ENCODE measurements at regions not wholly inside any gene's neighbourhood (a gene's known extent, or its start where the extent isn't known, plus 50 kb on each side); places are given as distances from the start of the nearest gene placed in this dataset.
"Not testable (repeated sequence)": the region's sequence is repeated elsewhere in the genome, so short reads cannot be mapped to it uniquely, and the experiment has no call there.

GRCh38 chr20:53734006-53734688, 140.5 kb upstream of the ZNF217 start:
- no peak for DNase-seq (ENCODE audit: extremely low spot score)
- ChIA-PET POLR2A (no interaction called here), CTCF (no interaction called here)
- no peak for TF ChIP-seq FOXK2 (IDR thresholded peaks at IDR 0.05)
- TF ChIP-seq LEF1 (IDR thresholded peaks at IDR 0.05; ENCODE audit: borderline replicate concordance), result no peak
- TF ChIP-seq, protein P1, sequence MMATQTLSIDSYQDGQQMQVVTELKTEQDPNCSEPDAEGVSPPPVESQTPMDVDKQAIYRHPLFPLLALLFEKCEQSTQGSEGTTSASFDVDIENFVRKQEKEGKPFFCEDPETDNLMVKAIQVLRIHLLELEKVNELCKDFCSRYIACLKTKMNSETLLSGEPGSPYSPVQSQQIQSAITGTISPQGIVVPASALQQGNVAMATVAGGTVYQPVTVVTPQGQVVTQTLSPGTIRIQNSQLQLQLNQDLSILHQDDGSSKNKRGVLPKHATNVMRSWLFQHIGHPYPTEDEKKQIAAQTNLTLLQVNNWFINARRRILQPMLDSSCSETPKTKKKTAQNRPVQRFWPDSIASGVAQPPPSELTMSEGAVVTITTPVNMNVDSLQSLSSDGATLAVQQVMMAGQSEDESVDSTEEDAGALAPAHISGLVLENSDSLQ (IDR thresholded peaks at IDR 0.05), result peak; percentile 7; the same call in 1 of the 2 replicates
- no peak for TF ChIP-seq BHLHE40 (IDR thresholded peaks at IDR 0.05; ENCODE audit: borderline replicate concordance)
- TF ChIP-seq ELF4 (IDR thresholded peaks at IDR 0.05), result no peak
- TF ChIP-seq FOXA1 (IDR thresholded peaks at IDR 0.05), result no peak

DNA sequence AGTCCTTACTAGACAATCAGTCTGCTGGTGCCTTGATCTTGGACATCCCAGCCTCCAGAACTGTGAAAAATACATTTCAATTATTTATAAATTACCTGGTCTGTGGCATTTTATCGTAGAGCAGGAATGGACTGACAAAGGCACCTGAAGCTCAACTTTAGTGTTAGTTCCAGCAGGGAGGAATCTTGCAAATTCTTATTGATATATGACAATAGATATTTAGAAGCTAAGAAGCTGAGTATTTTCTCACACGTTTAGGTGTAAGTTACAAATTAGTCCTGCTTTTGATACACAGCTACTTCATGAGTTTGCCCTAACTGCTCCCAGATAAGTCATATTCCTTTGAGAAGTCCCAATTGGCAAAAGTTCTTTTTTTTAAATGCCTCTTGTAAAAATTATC, 138.0 kb upstream of the ZNF217 start:
- CTCF ChIA-PET, result interaction anchor here (0.6 kb wide), 1 partner anchor 1056 kb away, joined by 9 read pairs; no protein-coding TSS in a partner anchor
- TF ChIP-seq ARNT (IDR thresholded peaks at IDR 0.05) (no peak), TARDBP (IDR thresholded peaks at IDR 0.05) (no peak), ELF4 (IDR thresholded peaks at IDR 0.05) (no peak), CTBP1 (IDR thresholded peaks at IDR 0.05; ENCODE audit: borderline replicate concordance) (no peak)
- DNase-seq (ENCODE audit: extremely low spot score), result no peak
- POLR2A ChIA-PET, result no interaction called here

DNA sequence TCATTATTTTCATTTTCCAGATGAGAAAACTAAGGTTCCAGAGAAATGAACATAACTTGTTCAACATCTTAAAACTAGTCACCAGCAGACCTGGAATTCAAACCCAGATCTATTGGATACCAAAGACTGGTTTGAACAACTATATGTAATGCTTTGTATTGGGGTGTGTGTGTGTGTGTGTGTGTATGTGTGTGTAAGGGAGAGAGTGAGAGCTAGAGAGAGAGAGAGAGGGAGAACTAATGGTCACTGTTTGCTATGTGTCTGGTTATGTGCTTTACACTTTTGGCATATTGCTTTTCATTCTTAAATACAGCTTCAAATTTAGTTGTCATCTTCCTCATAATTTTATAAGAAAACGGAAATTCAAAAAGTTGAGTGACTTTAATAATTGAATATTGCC, 134.7 kb upstream of the ZNF217 start:
- TF ChIP-seq FOXM1 (IDR thresholded peaks at IDR 0.05; ENCODE audit: borderline replicate concordance) (no peak), ELF4 (IDR thresholded peaks at IDR 0.05) (no peak), HDGF (IDR thresholded peaks at IDR 0.05; ENCODE audit: borderline replicate concordance) (no peak), LEF1 (IDR thresholded peaks at IDR 0.05; ENCODE audit: borderline replicate concordance) (no peak), TARDBP (IDR thresholded peaks at IDR 0.05) (no peak), L3MBTL2 (conservative IDR thresholded peaks at IDR 0.05) (no peak), NFRKB (IDR thresholded peaks at IDR 0.05) (no peak), ZNF384 (IDR thresholded peaks at IDR 0.05) (no peak), SUZ12 (IDR thresholded peaks at IDR 0.05) (no peak), BHLHE40 (IDR thresholded peaks at IDR 0.05; ENCODE audit: borderline replicate concordance) (no peak), ARNT (IDR thresholded peaks at IDR 0.05) (no peak), CTBP1 (IDR thresholded peaks at IDR 0.05; ENCODE audit: borderline replicate concordance) (no peak), FOXA1 (IDR thresholded peaks at IDR 0.05) (no peak), SP1 (IDR thresholded peaks at IDR 0.05) (no peak), FOXK2 (IDR thresholded peaks at IDR 0.05) (no peak)
- TF ChIP-seq, protein P1 (IDR thresholded peaks at IDR 0.05), result no peak
- ChIA-PET POLR2A (no interaction called here), CTCF (no interaction called here)
- no peak for DNase-seq (ENCODE audit: extremely low spot score)

DNA sequence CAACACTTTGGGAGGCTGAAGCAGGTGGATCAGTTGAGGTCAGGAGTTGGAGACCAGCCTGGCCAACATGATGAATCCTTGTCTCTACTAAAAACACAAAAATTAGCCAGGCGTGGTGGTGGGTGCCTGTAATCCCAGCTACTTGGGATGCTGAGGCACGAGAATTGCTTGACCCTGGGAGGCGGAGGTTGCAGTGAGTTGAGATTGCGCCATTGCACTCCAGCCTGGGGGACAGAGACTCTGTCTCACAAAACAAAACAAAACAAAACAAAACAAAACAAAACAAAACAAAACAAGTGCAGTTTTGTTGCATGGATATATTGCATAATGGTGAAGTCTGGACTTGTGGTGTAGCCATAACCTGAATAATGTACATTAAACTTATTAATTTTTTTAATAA, 133.6 kb upstream of the ZNF217 start:
- CTCF ChIA-PET; POLR2A ChIA-PET; DNase-seq (ENCODE audit: extremely low spot score): not testable (repeated sequence)

- DNase-seq (ENCODE audit: extremely low spot score), result no peak
- no peak for TF ChIP-seq CTBP1 (IDR thresholded peaks at IDR 0.05; ENCODE audit: borderline replicate concordance)
- CTCF ChIA-PET, result no interaction called here
- POLR2A ChIA-PET, result no interaction called here
Observed at GRCh38 chr20:53725575-53725970, 131.9 kb upstream of the ZNF217 start.

DNA sequence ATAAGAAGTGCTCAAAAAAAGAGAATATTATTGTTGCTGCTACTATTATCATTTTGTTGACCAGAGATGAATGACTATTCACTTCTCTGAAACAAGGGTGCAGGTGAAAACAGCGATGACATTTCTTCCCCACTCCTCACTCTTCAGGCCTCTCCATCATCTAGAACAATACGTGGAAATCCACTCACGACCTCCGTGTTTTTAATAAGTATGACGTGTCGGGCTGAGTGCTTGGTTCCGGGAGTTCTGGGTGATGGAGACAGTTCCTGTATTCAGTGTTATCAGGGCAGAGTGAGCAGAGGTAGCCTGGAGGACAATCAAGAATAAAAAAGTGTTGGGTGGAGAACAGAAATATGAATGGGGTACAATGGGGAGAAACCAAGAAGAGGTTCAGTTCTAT, 130.0 kb upstream of the ZNF217 start:
- DNase-seq (ENCODE audit: extremely low spot score), result no peak
- no peak for TF ChIP-seq FOXM1 (IDR thresholded peaks at IDR 0.05; ENCODE audit: borderline replicate concordance)
- no peak for TF ChIP-seq FOXK2 (IDR thresholded peaks at IDR 0.05)
- no peak for TF ChIP-seq TARDBP (IDR thresholded peaks at IDR 0.05)
- TF ChIP-seq ELF4 (IDR thresholded peaks at IDR 0.05), result no peak
- TF ChIP-seq CTBP1 (IDR thresholded peaks at IDR 0.05; ENCODE audit: borderline replicate concordance), result no peak
- no peak for TF ChIP-seq SUZ12 (IDR thresholded peaks at IDR 0.05)
- TF ChIP-seq BHLHE40 (IDR thresholded peaks at IDR 0.05; ENCODE audit: borderline replicate concordance), result no peak
- TF ChIP-seq SP1 (IDR thresholded peaks at IDR 0.05), result no peak
- ChIA-PET POLR2A (no interaction called here), CTCF (no interaction called here)

GRCh38 chr20:53723045-53723444, 129.4 kb upstream of the ZNF217 start:
- TF ChIP-seq L3MBTL2 (conservative IDR thresholded peaks at IDR 0.05) (no peak), ARNT (IDR thresholded peaks at IDR 0.05) (no peak), ZNF384 (IDR thresholded peaks at IDR 0.05) (no peak), CTBP1 (IDR thresholded peaks at IDR 0.05; ENCODE audit: borderline replicate concordance) (no peak), NFRKB (IDR thresholded peaks at IDR 0.05) (no peak), LEF1 (IDR thresholded peaks at IDR 0.05; ENCODE audit: borderline replicate concordance) (no peak), ELF4 (IDR thresholded peaks at IDR 0.05) (no peak), TARDBP (IDR thresholded peaks at IDR 0.05) (no peak), FOXA1 (IDR thresholded peaks at IDR 0.05) (no peak)
- TF ChIP-seq, protein P1 (IDR thresholded peaks at IDR 0.05), result no peak
- ChIA-PET POLR2A (no interaction called here), CTCF (interaction anchor here (0.7 kb wide), 1 partner anchor 95 kb away, joined by 6 read pairs; no protein-coding TSS in a partner anchor)
- no peak for DNase-seq (ENCODE audit: extremely low spot score)
